T1000 (cell line): ENCODE measurements at regions not wholly inside any gene's neighbourhood (a gene's known extent, or its start where the extent isn't known, plus 50 kb on each side); places are given as distances from the start of the nearest gene placed in this dataset.
A peak's percentile ranks its signal among the peaks of the same experiment; 100 is the strongest.

ENCODE experiments used
- DNase-seq: peaks from one replicate; lab custom pipeline; 2025; ENCODE audit warnings: mixed read lengths; lab: John Stamatoyannopoulos, UW

DNA sequence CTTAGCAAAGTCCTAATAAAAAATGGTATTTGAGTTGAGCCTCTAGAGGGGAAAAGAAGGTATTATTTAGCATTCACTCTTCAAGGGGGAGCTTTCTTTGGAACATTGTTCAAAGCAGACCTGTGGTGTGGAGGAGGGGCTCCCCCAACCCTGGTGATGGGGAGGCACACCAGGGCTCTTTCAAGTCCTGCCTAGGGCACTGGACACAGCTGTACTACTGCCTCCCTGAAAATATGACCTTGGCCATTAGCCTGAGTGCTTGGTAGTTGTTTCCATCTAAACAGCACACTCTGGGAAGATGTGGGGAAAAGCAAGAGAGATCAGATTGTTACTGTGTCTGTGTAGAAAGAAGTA, 215.1 kb upstream of the CNR1 start:
- no peak for DNase-seq

DNA sequence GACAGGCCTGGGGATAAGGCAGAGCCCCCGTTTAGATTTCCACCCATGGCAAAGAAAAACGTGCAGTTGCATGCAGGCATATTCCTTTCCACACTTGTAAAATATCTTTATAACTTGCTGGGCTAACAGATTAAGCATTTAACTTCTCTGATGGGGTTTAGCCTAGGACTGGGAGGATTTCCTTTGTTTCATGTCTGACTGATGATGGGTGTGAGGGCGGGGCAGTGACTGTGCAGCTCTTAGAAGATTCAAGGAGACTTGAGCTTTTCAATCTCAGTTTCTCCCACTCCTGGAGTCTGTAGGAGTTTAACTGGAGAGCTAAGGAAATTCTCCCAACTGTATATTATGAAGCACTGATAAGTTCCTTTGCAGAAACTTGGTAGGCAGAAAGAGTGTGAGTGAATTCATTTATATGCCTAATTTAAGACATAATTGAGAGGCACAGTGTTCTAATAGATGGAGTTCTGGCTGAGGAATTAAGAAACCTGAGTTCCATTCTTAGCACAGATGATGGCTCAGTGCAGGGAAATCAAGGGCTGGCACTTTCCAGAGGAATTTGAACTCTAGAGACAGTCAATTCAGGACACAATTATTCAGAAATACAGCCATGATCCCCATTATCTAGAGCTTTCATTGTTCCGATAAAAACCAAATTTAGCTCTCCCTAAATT, 214.6 kb upstream of the CNR1 start:
- no peak for DNase-seq

DNA sequence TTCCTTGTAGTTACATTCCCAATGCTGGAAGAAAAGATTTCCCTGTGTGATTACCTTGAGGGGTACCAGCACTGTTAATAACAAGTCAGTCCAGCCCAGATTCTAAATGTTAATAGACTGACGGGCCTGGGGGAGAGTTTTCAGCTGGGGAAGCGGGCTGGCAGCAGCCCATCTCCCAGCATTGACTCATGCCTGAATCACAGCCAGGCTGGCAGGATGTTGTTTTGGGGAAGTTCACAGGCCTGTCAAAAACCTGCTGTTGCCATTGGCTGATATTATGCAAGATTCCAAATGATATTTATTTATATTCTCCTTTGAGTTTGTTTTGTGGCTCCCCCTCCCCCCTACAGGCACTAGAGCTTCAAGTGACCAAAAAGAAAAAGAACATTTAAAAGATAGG, 213.9 kb upstream of the CNR1 start:
- peak; percentile 39 for DNase-seq

DNA sequence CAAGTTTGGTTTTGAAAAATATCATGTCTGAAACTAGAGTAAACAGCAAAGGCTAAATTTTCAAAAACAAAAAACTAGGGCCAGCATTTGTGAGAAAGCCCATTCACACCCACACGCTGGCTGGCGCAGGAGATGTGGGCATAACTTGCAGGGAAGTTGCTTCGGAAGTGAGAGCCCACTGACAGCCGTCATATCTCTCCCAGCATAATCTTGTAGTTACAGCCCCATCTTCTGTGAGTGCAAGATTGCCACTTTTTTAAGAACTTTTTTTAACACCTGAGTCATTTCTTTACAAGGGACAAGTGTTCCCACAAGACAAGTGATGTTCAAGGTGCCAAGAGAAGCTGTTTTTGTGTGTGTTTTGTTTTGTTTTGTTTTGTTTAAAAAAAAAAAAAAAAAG, 212.5 kb upstream of the CNR1 start:
- no peak for DNase-seq

DNA sequence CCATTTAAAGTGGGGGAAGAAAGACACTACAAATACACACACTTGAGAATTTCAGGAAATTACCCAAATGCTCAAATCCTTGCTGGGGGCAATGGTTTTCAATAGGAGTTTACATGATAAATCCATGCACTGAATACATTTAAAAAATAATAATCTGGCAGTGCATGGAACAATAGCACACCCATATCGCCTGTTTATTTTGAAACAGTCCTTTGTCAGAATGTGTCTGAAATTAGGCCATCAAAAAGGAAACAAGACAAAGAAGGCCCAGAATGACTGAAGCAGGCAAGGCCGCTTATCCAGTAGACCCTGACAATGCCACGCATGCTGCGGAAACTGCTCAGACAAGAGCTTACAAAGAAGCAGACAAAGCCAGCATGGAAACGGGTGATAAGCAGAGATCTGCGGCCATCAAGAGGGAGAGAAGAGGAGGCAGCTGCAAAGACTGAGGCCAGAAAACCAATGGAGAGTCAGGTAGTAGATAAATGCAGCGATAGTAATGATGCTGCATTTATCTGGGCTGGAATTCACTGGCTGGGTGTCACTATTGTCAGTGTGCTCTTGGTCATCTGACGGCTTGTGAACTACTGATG, 211.9 kb upstream of the CNR1 start:
- no peak for DNase-seq

DNA sequence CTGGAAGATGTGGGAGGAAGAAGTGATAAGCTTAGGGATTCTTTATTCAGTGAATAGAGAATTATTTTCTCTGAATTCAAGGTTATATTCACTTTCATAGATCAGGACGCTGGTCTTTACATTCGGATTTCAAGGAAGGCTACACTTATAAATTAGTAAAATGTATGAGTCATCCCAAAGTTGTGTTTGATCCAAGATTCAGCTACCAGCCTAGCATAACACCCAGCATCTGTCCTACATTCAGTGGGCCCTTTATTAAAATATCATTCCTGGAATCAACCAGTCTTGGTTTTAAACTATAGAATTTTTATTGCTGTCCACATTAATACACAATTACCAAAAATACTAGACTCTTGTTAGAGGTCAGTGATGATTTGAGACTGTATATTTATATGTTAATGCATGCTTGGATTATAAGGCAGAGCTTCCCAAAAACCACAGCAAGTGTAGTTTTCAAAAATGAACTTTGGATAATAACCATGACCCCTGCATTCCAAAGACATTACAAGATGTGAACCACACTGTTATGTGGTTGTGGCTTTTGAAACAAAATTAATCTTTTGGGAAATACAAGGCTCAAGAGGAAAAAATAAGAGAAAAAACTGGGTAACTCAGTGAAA, 210.7 kb upstream of the CNR1 start:
- DNase-seq, result no peak

DNA sequence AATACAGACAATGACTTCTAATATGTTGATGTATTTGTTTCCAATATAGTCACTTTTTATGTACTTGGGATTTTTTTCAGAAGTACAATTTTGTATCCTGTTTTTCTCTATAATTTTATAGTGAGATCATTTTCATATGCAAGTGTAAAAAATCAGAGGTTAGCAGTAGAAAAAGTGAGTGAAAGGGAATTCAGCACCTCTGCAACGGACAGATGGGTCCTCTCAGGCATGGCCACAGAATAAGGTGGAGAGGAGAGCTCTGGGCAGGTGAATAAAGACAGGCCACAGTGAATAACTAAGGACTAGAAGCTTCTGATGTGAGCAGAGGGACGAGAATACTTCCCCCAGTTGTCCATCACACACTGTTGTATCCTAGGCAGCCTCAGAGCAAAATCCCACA, 210.1 kb upstream of the CNR1 start:
- no peak for DNase-seq

DNA sequence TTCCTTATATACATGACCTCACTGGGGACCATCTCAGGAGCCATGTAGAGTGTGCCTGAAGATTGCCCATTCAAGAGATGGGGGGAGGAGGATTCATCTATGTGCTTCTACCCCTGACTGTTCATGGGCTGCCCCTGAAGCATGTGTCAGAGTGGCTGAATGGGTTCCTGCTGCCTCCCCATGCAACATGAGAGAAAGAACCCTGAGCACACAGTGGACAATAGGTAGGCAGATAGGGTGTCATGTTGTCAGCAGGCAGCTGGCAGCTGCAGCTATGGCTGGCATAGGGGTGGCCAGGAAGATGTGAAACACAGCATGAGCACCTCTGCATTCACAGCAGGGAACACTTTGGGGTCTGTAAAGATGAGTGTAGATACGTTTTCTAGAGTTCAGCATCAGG, 208.4 kb upstream of the CNR1 start:
- DNase-seq, result no peak

DNA sequence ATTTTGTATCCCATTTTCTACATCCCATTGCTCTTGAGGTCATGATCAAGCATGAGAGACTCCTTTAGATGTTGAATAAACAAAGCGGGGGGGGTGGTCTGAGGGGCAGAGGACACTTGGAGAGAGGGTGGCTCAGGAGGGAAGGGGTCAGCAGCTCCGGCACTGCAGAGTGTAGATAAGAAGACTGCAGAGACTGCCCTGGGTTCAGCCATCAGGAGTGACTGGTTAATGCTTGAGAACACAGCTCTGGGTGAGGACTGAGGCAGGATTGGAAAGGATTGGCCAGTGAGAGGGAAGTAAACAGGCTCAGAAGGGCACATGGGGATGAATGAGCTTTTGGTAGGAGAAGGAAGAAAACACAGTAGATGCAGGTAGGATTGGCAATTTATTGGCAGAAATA, 205.3 kb upstream of the CNR1 start:
- no peak for DNase-seq

DNA sequence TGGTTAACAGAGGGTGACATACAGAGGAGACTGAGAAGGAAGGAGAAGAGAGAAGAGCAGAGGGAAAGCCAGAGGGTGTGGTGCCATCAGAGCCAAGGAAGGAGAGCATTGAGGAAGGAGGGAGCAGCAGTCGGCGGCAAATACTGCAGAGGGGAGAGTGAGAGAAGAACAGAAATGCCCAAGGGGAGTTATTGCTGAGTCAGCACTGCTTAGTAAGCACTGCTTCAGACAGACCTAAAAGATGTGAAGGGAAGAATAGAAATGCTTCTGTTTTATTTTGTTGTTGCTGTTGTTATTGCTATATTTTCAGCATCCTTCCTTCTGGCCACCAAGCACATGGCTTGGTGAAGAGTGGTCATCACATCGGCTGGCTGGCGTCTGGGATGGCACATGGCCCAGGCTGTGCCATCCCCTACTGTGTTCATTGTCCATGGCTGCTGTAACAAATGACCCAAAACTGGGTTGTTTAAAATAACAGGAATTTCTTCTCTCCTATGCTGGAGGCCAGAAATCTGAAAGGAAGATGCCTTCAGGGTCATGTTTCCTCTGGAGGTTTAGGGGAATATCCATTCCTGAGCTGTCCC, 204.1 kb upstream of the CNR1 start:
- DNase-seq, result no peak

DNA sequence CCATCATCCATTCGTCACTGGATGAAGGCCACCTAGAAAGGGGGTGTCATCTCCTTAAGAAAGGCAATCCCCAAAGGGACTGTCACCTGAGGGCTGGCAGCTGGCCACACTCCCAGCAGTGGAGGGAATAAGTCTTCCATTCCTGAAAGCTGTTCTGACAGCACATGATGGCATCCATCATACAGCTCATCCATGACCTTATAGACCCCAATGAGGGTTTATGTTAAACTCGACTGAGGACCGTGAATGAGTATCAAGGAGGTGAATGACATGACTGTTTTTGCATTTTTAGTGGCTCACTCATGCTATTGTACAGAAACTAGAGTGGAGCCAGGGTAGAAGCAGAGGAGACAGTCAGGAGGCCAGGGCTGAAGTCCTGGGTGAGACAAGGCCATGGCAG, 203.1 kb upstream of the CNR1 start:
- DNase-seq, result no peak

DNA sequence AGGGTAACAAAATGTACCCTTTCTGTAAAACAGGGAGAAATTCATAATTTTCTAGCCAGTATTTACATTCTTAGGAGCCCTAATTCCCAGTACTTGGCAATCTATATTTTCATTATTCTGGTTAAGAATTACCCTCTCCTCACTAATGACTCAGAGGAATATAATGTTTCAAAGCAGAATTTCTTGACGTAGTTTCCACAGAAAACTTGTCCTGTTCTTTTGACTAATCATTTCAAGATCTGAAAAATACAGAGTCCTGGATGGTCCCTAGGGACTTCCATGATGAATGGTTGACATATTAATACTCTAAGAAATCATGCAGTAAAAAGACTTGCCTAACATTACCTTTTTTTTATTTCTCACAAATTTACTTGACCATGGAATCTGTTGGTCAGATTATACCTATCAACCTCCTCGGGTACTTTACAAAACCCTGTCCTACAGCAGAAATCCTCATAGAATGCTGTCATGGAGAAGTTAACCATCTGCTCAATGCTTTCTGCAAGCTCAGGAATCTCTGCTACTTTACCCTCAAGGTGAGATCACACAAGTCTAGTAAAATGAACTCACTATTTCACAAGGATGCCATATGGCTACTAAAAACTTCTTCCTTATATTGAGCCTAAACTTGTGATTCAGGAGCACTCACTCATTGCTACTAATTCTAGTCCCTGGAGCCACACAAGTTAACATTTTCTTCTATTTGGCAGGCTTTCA, 202.1 kb upstream of the CNR1 start:
- DNase-seq, result no peak

DNA sequence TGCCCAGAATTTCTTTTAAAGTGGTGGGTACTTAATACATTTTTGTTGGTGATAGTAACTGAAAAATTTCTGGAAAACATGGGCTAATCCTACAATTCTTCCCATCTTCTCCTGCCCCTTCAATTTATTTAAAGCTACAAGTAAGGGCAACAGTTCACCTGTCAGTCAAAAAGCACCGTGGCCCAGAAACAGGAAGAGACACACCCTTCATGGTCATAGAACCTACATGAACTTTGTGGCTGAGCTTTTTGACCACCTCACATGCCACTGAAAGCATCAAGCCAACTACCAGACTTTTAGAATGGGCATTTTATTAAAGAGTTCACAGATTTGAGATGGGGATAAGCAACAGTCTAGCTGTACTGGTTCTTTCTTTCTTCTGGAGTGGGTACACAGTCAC, 201.1 kb upstream of the CNR1 start:
- DNase-seq, result no peak

DNA sequence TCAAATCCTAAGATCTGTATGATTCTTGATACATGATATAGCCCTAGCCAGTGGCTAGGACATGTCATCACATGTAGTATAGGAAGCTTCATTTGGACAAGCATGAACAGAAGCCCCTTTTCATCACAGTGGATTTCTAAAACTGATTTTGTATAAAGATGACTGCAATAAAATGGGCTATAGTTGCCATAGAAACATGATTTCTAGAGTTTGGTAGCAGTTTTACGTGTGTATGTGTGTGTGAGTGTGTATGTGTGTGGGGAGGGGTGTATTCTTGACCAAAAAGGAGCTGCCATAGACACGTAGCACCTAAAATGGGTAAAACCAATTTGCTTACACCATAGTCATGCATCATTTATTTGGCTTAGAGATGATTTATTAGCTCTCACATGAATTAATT, 200.5 kb upstream of the CNR1 start:
- no peak for DNase-seq

DNA sequence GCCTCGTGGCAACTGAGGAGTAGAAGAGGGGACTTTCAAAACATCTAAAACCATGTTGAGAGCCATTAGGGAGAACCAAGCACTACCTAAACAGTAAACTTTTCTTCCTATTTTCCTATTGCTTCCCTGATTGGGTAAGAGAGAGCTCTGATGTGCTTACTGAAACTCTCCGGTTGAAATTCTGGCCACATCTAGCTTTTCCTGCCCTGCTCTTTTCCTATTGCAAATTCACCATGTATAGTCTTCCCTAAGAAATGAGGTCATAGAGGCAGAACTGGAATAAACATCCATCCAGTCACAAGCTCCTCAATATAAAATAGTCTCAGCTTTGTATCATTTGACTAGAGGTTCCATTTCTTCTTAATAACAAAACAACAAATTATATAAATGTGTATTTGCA, 199.5 kb upstream of the CNR1 start:
- no peak for DNase-seq

DNA sequence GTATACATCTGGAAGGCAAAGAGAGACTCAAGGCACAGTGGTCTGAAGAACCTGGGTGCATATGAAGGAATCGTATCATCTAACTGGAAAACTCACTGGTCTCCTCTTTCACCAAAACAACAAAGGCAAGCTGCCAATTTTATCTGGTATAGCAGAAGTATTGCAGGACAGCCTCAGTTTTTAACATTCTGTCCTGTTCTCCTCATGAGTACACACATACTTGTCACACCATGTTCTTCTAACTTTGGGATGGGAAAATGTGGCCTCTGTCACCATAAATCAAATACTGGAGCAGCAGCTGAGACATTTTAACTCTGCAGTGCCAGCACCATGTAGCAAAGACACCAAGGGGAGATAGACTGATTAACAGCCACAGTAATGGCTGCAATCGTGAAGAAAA, 199.1 kb upstream of the CNR1 start:
- no peak for DNase-seq

DNA sequence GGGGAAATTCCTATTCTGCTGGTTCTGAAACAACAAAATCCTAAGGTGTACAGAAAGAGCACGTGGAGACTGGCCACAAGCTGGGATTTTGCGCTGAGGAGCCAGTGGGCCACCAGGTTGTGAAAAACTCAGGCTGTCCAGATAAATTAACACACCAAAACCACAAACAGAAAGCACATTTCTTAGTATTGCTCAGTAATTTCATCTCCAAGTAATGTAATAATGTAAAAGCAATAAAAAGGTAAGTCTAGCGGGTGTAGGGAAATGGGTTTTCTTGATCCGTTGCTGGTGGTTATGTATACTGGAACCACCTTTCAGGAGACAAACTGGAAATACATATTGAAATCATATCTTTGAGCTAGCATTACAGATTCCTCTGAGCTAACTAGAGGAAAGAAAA, 195.6 kb upstream of the CNR1 start:
- no peak for DNase-seq

DNA sequence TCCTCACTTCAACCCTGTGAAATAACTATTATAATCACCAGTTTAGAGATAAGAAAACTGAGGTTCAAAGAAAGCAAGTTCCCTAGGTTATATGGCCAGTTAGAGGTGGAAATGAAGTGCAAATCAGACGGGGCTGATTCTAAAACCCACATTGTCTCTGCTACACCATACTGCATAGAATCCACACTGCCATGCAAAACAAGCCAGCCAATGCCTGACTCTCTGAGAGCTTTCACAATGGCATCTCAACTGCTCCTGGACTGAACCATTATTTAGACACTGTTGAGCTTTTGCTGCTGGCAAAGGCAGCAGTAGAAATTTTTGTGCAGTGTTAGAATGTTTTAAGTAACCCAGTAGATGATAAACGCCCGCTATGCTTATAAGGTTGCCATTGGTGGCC, 195.2 kb upstream of the CNR1 start:
- no peak for DNase-seq

DNA sequence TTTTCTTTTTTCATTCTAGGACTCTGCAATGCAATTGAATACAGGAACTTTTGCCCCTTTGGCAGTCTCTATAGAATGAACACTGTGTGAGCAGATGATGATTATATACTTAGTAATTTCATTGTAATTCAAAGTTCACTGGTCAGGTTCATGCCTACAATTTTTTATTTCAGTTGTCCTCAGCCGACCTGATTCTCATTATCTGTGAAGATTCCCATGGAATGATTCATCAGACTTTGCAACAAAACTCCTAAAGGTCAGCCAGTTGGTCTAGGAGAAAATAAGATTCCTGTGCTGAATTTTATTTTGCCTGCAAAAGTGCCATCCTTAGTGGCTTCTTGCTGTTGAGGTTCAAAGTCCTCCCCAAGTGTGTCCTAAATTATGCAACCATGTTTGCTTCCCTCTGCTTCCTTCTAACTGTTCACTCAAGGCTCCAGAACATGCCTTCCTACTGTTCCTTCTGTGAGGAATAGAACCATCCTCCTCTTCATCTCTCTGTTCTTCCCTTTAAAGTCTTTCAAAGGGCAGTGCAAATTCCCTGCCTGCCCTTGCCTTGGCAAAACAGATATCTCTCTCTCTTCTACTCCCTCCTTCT, 194.2 kb upstream of the CNR1 start:
- no peak for DNase-seq

DNA sequence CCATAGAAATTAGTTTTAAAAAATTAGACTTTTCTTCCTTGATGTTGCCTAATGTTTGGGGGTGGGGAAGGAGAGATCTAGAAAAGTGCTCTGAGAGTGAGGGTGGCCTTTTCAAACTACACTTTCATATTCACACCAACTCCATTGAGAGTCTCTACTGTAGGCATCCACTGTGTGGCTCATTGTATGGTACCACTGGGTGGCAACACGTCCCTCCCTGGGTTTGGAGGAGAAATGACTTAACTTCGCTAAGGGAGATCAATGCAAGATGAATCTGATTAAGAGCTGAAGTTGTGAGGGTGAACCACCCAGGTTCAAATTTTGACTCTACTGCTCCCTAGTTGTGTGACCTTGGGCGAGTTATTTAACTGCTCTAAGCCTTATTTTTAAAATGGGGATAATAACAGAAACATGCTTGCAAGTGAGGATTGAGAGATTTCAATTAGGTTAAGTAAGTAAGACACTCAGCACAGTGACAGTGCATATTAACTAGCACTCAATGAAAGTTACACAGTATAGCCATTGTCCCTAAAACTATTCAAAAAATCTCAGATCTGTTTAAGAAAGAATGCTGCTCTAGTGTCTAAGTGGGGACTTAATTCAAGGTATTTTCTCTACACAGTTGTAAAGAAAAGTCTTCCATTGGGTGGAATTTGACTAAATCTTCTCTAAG, 193.5 kb upstream of the CNR1 start:
- no peak for DNase-seq

DNA sequence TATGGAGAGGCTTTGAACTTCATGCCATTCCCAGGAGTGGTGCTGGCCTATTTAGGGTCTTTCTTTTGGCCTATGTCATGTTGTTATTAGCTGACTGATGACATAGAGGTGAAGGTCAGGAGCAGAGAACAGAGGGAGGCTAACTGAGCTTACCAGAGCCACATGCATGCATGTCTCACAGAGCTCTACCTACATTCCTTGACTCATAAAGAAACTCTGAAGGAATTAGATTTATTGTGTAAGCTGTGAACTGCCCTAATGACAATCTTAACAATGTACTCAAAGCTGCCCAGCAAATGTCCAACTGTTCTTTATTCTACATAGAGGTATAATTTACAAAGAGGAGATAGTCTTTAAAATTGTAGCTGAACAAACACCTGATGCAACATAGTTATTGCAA, 192.7 kb upstream of the CNR1 start:
- DNase-seq, result no peak

DNA sequence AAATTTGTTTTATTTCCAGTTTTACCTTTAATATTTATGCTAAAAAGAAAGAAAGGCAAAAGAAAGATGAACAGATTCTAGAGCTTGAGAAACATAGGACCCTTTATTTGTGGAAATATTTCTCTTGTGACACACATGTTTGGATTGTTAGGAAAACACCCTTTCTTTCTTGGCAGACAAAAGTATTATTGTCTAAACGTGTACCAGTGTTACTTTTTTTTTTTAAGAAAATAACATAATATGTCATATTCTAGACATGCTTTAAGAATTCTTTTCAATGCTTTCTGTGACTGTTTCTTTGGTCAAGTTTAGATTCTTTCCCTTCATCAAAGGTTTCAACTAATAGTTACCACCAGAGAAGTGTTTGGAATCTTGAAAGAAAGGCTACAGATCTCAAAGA, 183.4 kb upstream of the CNR1 start:
- DNase-seq, result no peak
